IMR-90 (cell line): ENCODE measurements at regions not wholly inside any gene's neighbourhood (a gene's known extent, or its start where the extent isn't known, plus 50 kb on each side); places are given as distances from the start of the nearest gene placed in this dataset.

ENCODE experiments used
- ATAC-seq: fragments of 200-7000 bp; cut with Tn5 transposase; 2 replicates; pipeline ENCODE4 v1.9.1; 2020; ENCODE audit warnings: low read depth, mild to moderate bottlenecking, moderate library complexity
- BruUV-seq: library from RNA; stranded (reverse); fragments of 400-500 nt; replicated peaks from 2 replicates; lab custom pipeline; 2021; lab: Mats Ljungman, UMichigan
- CTCF ChIA-PET: fragments of 300-600 bp; formaldehyde crosslinking; extraction: SDS; loops from one replicate; lab custom pipeline; 2021; ENCODE audit warnings: antibody characterized with exemption; lab: Yijun Ruan, JAX
- POLR2A ChIA-PET: fragments of 300-600 bp; sonication (Branson Sonifier 250); formaldehyde crosslinking; loops from one replicate; lab custom pipeline; 2022; ENCODE audit warnings: antibody characterized with exemption; ENCODE audit not compliant: unreplicated experiment; lab: Charles Lee
- DNase-seq: peaks from one replicate; pipeline ENCODE4 v3.0.0; 2013
- H2AFZ ChIP-seq: replicated peaks from 2 replicates; pipeline ENCODE3; 2013; ENCODE audit warnings: low read length, mild to moderate bottlenecking; ENCODE audit not compliant: poor library complexity
- H2AK5ac ChIP-seq: 2 replicates; pipeline ENCODE4 v1.6.1; 2013; ENCODE audit warnings: low read depth, low read length, inconsistent platforms
- H2AK9ac ChIP-seq: replicated peaks from 2 replicates; pipeline ENCODE3; 2013; ENCODE audit warnings: mild to moderate bottlenecking, low read depth, low read length, moderate library complexity; ENCODE audit not compliant: poor library complexity
- H2BK120ac ChIP-seq: 2 replicates; pipeline ENCODE4 v1.6.1; 2013; ENCODE audit warnings: low read depth, low read length, inconsistent platforms
- H2BK15ac ChIP-seq: 3 replicates; pipeline ENCODE4 v1.6.1; 2013; ENCODE audit warnings: low read depth, low read length, inconsistent platforms
- H2BK20ac ChIP-seq: 2 replicates; pipeline ENCODE4 v1.6.1; 2013; ENCODE audit warnings: low read depth, mild to moderate bottlenecking, inconsistent platforms, low read length, moderate library complexity
- H2BK5ac ChIP-seq: 2 replicates; pipeline ENCODE4 v1.6.1; 2013; ENCODE audit warnings: mild to moderate bottlenecking, low read depth, low read length, inconsistent platforms; ENCODE audit not compliant: poor library complexity, severe bottlenecking
- H3K14ac ChIP-seq: replicated peaks from 2 replicates; pipeline ENCODE4 v1.6.1; 2013; ENCODE audit warnings: low read depth, low read length, inconsistent platforms
- H3K18ac ChIP-seq: 2 replicates; pipeline ENCODE4 v1.6.1; 2013; ENCODE audit warnings: low read depth, low read length, control low read depth
- H3K23ac ChIP-seq: 2 replicates; pipeline ENCODE4 v1.6.1; 2013; ENCODE audit warnings: low read depth, low read length, inconsistent platforms
- H3K27ac ChIP-seq: 2 replicates; pipeline ENCODE4 v1.5.1; 2013; ENCODE audit warnings: mild to moderate bottlenecking, control low read depth, low read length; ENCODE audit not compliant: insufficient read depth
- H3K27me3 ChIP-seq: 2 replicates; pipeline ENCODE4 v1.6.1; 2013; ENCODE audit warnings: low read length; ENCODE audit not compliant: control insufficient read depth, insufficient read depth
- H3K36me3 ChIP-seq: 2 replicates; pipeline ENCODE4 v1.6.1; 2013; ENCODE audit warnings: low read length, mixed read lengths; ENCODE audit not compliant: control insufficient read depth, insufficient read depth
- H3K4ac ChIP-seq: 2 replicates; pipeline ENCODE4 v1.6.1; 2013; ENCODE audit warnings: low read depth, low read length, inconsistent platforms
- H3K4me1 ChIP-seq: 2 replicates; pipeline ENCODE4 v1.6.1; 2013; ENCODE audit warnings: low read length, mixed read lengths; ENCODE audit not compliant: control insufficient read depth, insufficient read depth
- H3K4me2 ChIP-seq: 2 replicates; pipeline ENCODE4 v1.6.1; 2013; ENCODE audit warnings: low read depth, mild to moderate bottlenecking, control low read depth, low read length, moderate library complexity
- H3K4me3 ChIP-seq: 2 replicates; pipeline ENCODE4 v1.5.1; 2013; ENCODE audit warnings: low read depth, mild to moderate bottlenecking, control low read depth, low read length, moderate library complexity; ENCODE audit not compliant: insufficient read depth
- H3K56ac ChIP-seq: 2 replicates; pipeline ENCODE4 v1.6.1; 2013; ENCODE audit warnings: low read length, inconsistent platforms; ENCODE audit not compliant: insufficient read depth; ENCODE audit errors: extremely low read depth
- H3K79me1 ChIP-seq, 2 experiments: 2 replicates each; pipeline ENCODE4 v1.6.1; 2013; ENCODE audit warnings: low read length in 2 of 2, inconsistent platforms in 1 of 2, low read depth in 1 of 2
- H3K9ac ChIP-seq: 2 replicates; pipeline ENCODE4 v1.6.1; 2013; ENCODE audit warnings: low read depth, low read length, control low read depth
- H3K9me1 ChIP-seq: 2 replicates; pipeline ENCODE4 v1.6.1; 2013; ENCODE audit warnings: low read length, inconsistent platforms; ENCODE audit not compliant: insufficient read depth
- H3K9me3 ChIP-seq: 2 replicates; pipeline ENCODE4 v1.6.1; 2013; ENCODE audit warnings: low read length; ENCODE audit not compliant: control insufficient read depth, insufficient read depth
- H4K20me1 ChIP-seq: 2 replicates; pipeline ENCODE4 v1.6.1; 2013; ENCODE audit warnings: low read length, inconsistent platforms; ENCODE audit not compliant: insufficient read depth
- H4K5ac ChIP-seq: 2 replicates; pipeline ENCODE4 v1.6.1; 2013; ENCODE audit warnings: mild to moderate bottlenecking, low read depth, low read length, control low read depth
- H4K8ac ChIP-seq, 2 experiments: 2 replicates each; pipeline ENCODE4 v1.6.1; 2013; ENCODE audit warnings: low read depth in 2 of 2, low read length in 2 of 2, control low read depth in 1 of 2, inconsistent platforms in 1 of 2
- H4K91ac ChIP-seq: 2 replicates; pipeline ENCODE4 v1.6.1; 2013; ENCODE audit warnings: low read depth, low read length, inconsistent platforms; ENCODE audit not compliant: insufficient read depth
- BHLHE40 ChIP-seq: fragments of 150-350 bp; IDR thresholded peaks from 2 replicates; pipeline ENCODE4 v1.6.1; 2016; ENCODE audit warnings: mild to moderate bottlenecking, low read depth, low read length
- CEBPB ChIP-seq: IDR thresholded peaks from 2 replicates; pipeline ENCODE4 v1.6.1; 2012; ENCODE audit warnings: low read depth, low read length, improper control_type of control experiment
- CHD1 ChIP-seq: IDR thresholded peaks from 2 replicates; pipeline ENCODE4 v1.6.1; 2012; ENCODE audit warnings: low read depth, low read length, improper control_type of control experiment
- NFE2L2 ChIP-seq: fragments of 150-350 bp; IDR thresholded peaks from 2 replicates; pipeline ENCODE4 v1.6.1; 2016; ENCODE audit warnings: low read depth, mild to moderate bottlenecking, low read length
- POLR2A ChIP-seq: IDR thresholded peaks from 2 replicates; pipeline ENCODE4 v1.6.1; 2012; ENCODE audit warnings: mild to moderate bottlenecking, low read depth, low read length
- RCOR1 ChIP-seq: IDR thresholded peaks from 2 replicates; pipeline ENCODE4 v1.6.1; 2012; ENCODE audit warnings: mild to moderate bottlenecking, low read length, improper control_type of control experiment; ENCODE audit not compliant: insufficient replicate concordance
- USF2 ChIP-seq: fragments of 150-350 bp; IDR thresholded peaks from 2 replicates; pipeline ENCODE4 v1.6.1; 2017; ENCODE audit warnings: mild to moderate bottlenecking, antibody characterized with exemption, low read length, low read depth
- WGBS, 2 experiments: methylation state at CpG; one replicate each; pipeline versions ENCODE4 v1.1.5 to v1.1.7; 2013; ENCODE audit warnings: missing lambda C conversion rate in 2 of 2; ENCODE audit not compliant: insufficient read length in 1 of 2; ENCODE audit errors: extremely low coverage in 2 of 2; 5-methylcytosine and 5-hydroxymethylcytosine counted together
- dilution Hi-C: fragments of 300-500 bp; cut with HindIII; formaldehyde crosslinking; loops from one replicate; pipeline ENCODE4 v1.14.3; 2018; ENCODE audit warnings: low sequenced_read_pairs; ENCODE audit not compliant: unreplicated experiment
- in situ Hi-C: fragments of 300-500 bp; cut with MboI; formaldehyde crosslinking; loops from 3 replicates; pipeline ENCODE4 v1.14.3; 2019; ENCODE audit warnings: low sequenced_read_pairs, inconsistent platforms, mixed read lengths
- intact Hi-C: fragments of 100-400 bp; cut with micrococcal nuclease; formaldehyde crosslinking; loops from 2 replicates; pipeline ENCODE4 v1.10.0; 2022

GRCh38 chr17:17425591-17425990 is 51.2 kb upstream of the MED9 start:
- in situ Hi-C loops = no loop called here

More at GRCh38 chr17:17425591-17425990, 51.2 kb upstream of the MED9 start:
- H3K9me1 ChIP-seq = no peaks in the 10 kb centered on the region
- no TSS peak for BruUV-seq
- H3K18ac ChIP-seq = no peak overlapping the region
- H2BK5ac ChIP-seq = no peak overlapping the region
- H4K8ac ChIP-seq = no peak overlapping the region
- no peak overlapping the region for H2AK9ac ChIP-seq
- H4K5ac ChIP-seq = no peak overlapping the region
- intact Hi-C loops (no loop called here), dilution Hi-C loops (no loop called here)
- no peaks in the 10 kb centered on the region for H3K36me3 ChIP-seq
- no peak overlapping the region for H3K56ac ChIP-seq
- no peak overlapping the region for H3K4me2 ChIP-seq
- no peak overlapping the region for H2AFZ ChIP-seq
- no peaks in the 10 kb centered on the region for H4K20me1 ChIP-seq
- H3K4ac ChIP-seq = no peak overlapping the region
- no peak overlapping the region for H3K27ac ChIP-seq
- H3K9me3 ChIP-seq = peaks cover 8% of the 10 kb centered on the region; the same call in 1 of the 2 replicates
- H3K4me3 ChIP-seq = no peak overlapping the region
- no peak overlapping the region for H2BK20ac ChIP-seq
- DNase-seq (no peak), ATAC-seq (no peak)
- H3K27me3 ChIP-seq = peaks cover 3% of the 10 kb centered on the region; the same call in 1 of the 2 replicates
- ChIA-PET POLR2A (no interaction called here), CTCF (no interaction called here)
- H3K4me1 ChIP-seq = peaks cover under 1% of the 10 kb centered on the region; the same call in 1 of the 2 replicates
- H3K9ac ChIP-seq = no peak overlapping the region
- H4K91ac ChIP-seq = no peak overlapping the region
- H3K79me1 ChIP-seq = no peaks in the 10 kb centered on the region
- H3K23ac ChIP-seq = no peak overlapping the region
- no peak for TF ChIP-seq POLR2A
- no peak for TF ChIP-seq CEBPB
- TF ChIP-seq CHD1 = no peak
- no peak for TF ChIP-seq NFE2L2
- TF ChIP-seq RCOR1 = no peak
- TF ChIP-seq BHLHE40 = no peak
- TF ChIP-seq USF2 = no peak
- no peak overlapping the region for H2BK120ac ChIP-seq
- no peak overlapping the region for H2BK15ac ChIP-seq
- H3K14ac ChIP-seq = no peak overlapping the region
- H2AK5ac ChIP-seq = no peak overlapping the region
- no CpG with 5 or more reads among the region's 4 CpGs for WGBS, 2 experiments
